HCT116 (cell line): ENCODE measurements at regions not wholly inside any gene's neighbourhood (a gene's known extent, or its start where the extent isn't known, plus 50 kb on each side); places are given as distances from the start of the nearest gene placed in this dataset.

Source experiments
- ATAC-seq: fragments of 200-7000 bp; cut with Tn5 transposase; 2 replicates; pipeline ENCODE4 v1.9.1; 2020; ENCODE audit warnings: mild to moderate bottlenecking, moderate library complexity
- BruUV-seq: library from RNA; stranded (reverse); fragments of 400-500 nt; replicated peaks from 2 replicates; lab custom pipeline; 2021; lab: Mats Ljungman, UMichigan
- CTCF ChIA-PET: fragments of 300-600 bp; sonication (Branson Sonifier 250); formaldehyde crosslinking; loops from one replicate; lab custom pipeline; 2021; ENCODE audit warnings: antibody characterized with exemption; lab: Charles Lee
- POLR2A ChIA-PET: fragments of 300-600, 350-600 bp; sonication (Branson Sonifier 250); formaldehyde crosslinking; loops from one replicate; lab custom pipeline; 2021; ENCODE audit warnings: antibody characterized with exemption; lab: Charles Lee
- RAD21 ChIA-PET, 2 experiments: fragments of 300-600 bp; sonication (Branson Sonifier 250); formaldehyde crosslinking; loops; one replicate each; lab custom pipeline; 2023; ENCODE audit warnings: low total read pairs in 2 of 2; ENCODE audit not compliant: uncharacterized antibody in 2 of 2, unreplicated experiment in 2 of 2, low non-redundant PET in 1 of 2; lab: Charles Lee
- DNase-seq: peaks from one replicate; pipeline ENCODE4 v3.0.0-alpha.2; 2010; ENCODE audit warnings: low read depth, low spot score
- H2AFZ ChIP-seq: fragments of 200-600 bp; shearing (Covaris generic), sonication (generic); 2 replicates; pipeline ENCODE4 v1.6.1; 2017; ENCODE audit warnings: low read depth, mixed run types, mixed read lengths, antibody characterized with exemption, low read length; ENCODE audit not compliant: poor library complexity, severe bottlenecking
- H3K27ac ChIP-seq: 2 replicates; pipeline ENCODE4 v1.5.1; 2012; ENCODE audit warnings: low read depth, low read length
- H3K27me3 ChIP-seq: fragments of 200-600 bp; sonication (generic); 2 replicates; pipeline ENCODE4 v1.6.1; 2016; ENCODE audit warnings: mixed run types, low read length, mixed read lengths; ENCODE audit not compliant: insufficient read depth
- H3K36me3 ChIP-seq, 2 experiments: fragments of 200-500 bp in 1 of 2; fragments of 200-600 bp in 1 of 2; sonication (Bioruptor generic) in 1 of 2; sonication (generic) in 1 of 2; 2 replicates each; pipeline versions ENCODE4 v1.5.1 to v1.6.1; 2014 to 2016; ENCODE audit warnings: low read length in 2 of 2, inconsistent platforms in 1 of 2, mixed read lengths in 1 of 2, mixed run types in 1 of 2; ENCODE audit not compliant: insufficient read depth in 2 of 2, control insufficient read depth in 1 of 2
- H3K4me1 ChIP-seq, 2 experiments: fragments of 200-600 bp in 1 of 2; sonication (generic) in 1 of 2; 2 replicates each; pipeline versions ENCODE4 v1.5.1 to v1.6.1; 2012 to 2017; ENCODE audit warnings: low read length in 2 of 2, inconsistent platforms in 1 of 2, mild to moderate bottlenecking in 1 of 2, mixed read lengths in 1 of 2, mixed run types in 1 of 2, moderate library complexity in 1 of 2; ENCODE audit not compliant: insufficient read depth in 2 of 2, control insufficient read depth in 1 of 2
- H3K4me2 ChIP-seq: fragments of 200-600 bp; sonication (generic); 2 replicates; pipeline ENCODE4 v1.6.1; 2017; ENCODE audit warnings: mixed run types, low read length, mixed read lengths
- H3K4me3 ChIP-seq, 2 experiments: fragments of 200-600 bp in 1 of 2; sonication (generic) in 1 of 2; replicated peaks in 1 of 2; 2 replicates each; pipeline ENCODE4 v1.5.1; 2011 to 2016; ENCODE audit warnings: low read length in 2 of 2, control low read depth in 1 of 2, low read depth in 1 of 2, mild to moderate bottlenecking in 1 of 2, mixed read lengths in 1 of 2, mixed run types in 1 of 2
- H3K79me2 ChIP-seq: fragments of 200-600 bp; sonication (generic); 2 replicates; pipeline ENCODE4 v1.6.1; 2017; ENCODE audit warnings: mild to moderate bottlenecking, mixed run types, low read length, moderate library complexity, mixed read lengths; ENCODE audit not compliant: insufficient read depth
- H3K9ac ChIP-seq: fragments of 200-600 bp; sonication (generic); 2 replicates; pipeline ENCODE4 v1.6.1; 2016; ENCODE audit warnings: low read length, mixed read lengths
- H3K9me2 ChIP-seq: fragments of 200-600 bp; sonication (generic), shearing (Covaris generic); 2 replicates; pipeline ENCODE4 v1.6.1; 2017; ENCODE audit warnings: mixed run types, mild to moderate bottlenecking, moderate library complexity; ENCODE audit not compliant: insufficient read depth
- H3K9me3 ChIP-seq, 2 experiments: fragments of 200-500 bp in 1 of 2; fragments of 200-600 bp in 1 of 2; sonication (Bioruptor generic) in 1 of 2; sonication (generic) in 1 of 2; 2 replicates each; pipeline ENCODE4 v1.6.1; 2014 to 2017; ENCODE audit warnings: low read length in 2 of 2, mixed read lengths in 2 of 2, inconsistent platforms in 1 of 2, low read depth in 1 of 2, mild to moderate bottlenecking in 1 of 2, mixed run types in 1 of 2, moderate library complexity in 1 of 2; ENCODE audit not compliant: control insufficient read depth in 1 of 2, insufficient read depth in 1 of 2
- H4K20me1 ChIP-seq: fragments of 200-600 bp; sonication (generic), shearing (Covaris generic); 2 replicates; pipeline ENCODE4 v1.6.1; 2017; ENCODE audit warnings: mixed run types, mild to moderate bottlenecking, moderate library complexity; ENCODE audit not compliant: insufficient read depth
- CBX3 ChIP-seq: IDR thresholded peaks from 2 replicates; pipeline ENCODE4 v1.6.1; 2012; ENCODE audit warnings: low read depth
- CEBPB ChIP-seq: IDR thresholded peaks from 2 replicates; pipeline ENCODE4 v1.6.1; 2012; ENCODE audit warnings: low read depth
- EGR1 ChIP-seq: IDR thresholded peaks from 2 replicates; pipeline ENCODE4 v1.6.1; 2012; ENCODE audit warnings: low read depth
- ELF1 ChIP-seq: IDR thresholded peaks from 2 replicates; pipeline ENCODE4 v1.6.1; 2012; ENCODE audit warnings: low read depth, borderline replicate concordance
- EZH2 ChIP-seq: fragments of 200-600 bp; sonication (generic); IDR thresholded peaks from 2 replicates; pipeline ENCODE4 v1.6.1; 2017; ENCODE audit warnings: antibody characterized with exemption, mixed run types
- EZH2phosphoT487 ChIP-seq: fragments of 200-600 bp; IDR thresholded peaks from 2 replicates; pipeline ENCODE4 v1.6.1; 2018; ENCODE audit warnings: antibody characterized with exemption, borderline replicate concordance
- FOSL1 ChIP-seq: IDR thresholded peaks from 2 replicates; pipeline ENCODE4 v1.6.1; 2012; ENCODE audit warnings: low read depth
- POLR2A ChIP-seq: IDR thresholded peaks from 2 replicates; pipeline ENCODE4 v1.7.0; 2011; ENCODE audit warnings: borderline replicate concordance; ENCODE audit not compliant: insufficient read depth, insufficient read length; ENCODE audit errors: extremely low read depth
- POLR2AphosphoS5 ChIP-seq: IDR thresholded peaks from 2 replicates; pipeline ENCODE4 v1.6.1; 2011; ENCODE audit warnings: mild to moderate bottlenecking, low read depth, low read length, moderate library complexity
- SIN3A ChIP-seq: IDR thresholded peaks from 2 replicates; pipeline ENCODE4 v1.6.1; 2012; ENCODE audit warnings: low read depth
- SP1 ChIP-seq: IDR thresholded peaks from 2 replicates; pipeline ENCODE4 v1.6.1; 2012; ENCODE audit warnings: low read depth
- SRF ChIP-seq: IDR thresholded peaks from 2 replicates; pipeline ENCODE4 v1.6.1; 2012; ENCODE audit warnings: low read depth
- YY1 ChIP-seq: IDR thresholded peaks from 2 replicates; pipeline ENCODE4 v1.6.1; 2011; ENCODE audit warnings: low read length, low read depth, moderate library complexity, mild to moderate bottlenecking; ENCODE audit not compliant: insufficient replicate concordance; ENCODE audit errors: extremely low read depth
- ZFX ChIP-seq: fragments of 450-650 bp; IDR thresholded peaks from 2 replicates; pipeline ENCODE4 v1.6.1; 2017
- ZNF274 ChIP-seq: fragments of 200-500 bp; sonication (Bioruptor generic); IDR thresholded peaks from 2 replicates; pipeline ENCODE4 v1.6.1; 2014; ENCODE audit warnings: mild to moderate bottlenecking, low read depth, low read length, inconsistent platforms
- intact Hi-C: fragments of 100-400 bp; cut with micrococcal nuclease; formaldehyde crosslinking; loops from 2 replicates; pipeline ENCODE4 v1.10.0; 2022
- TF ChIP-seq, protein P1 (sequence below): IDR thresholded peaks from 2 replicates; pipeline ENCODE4 v1.6.1; 2012
- TF ChIP-seq, protein P2 (sequence below), 3 experiments: fragments of 200-600 bp in 1 of 3; sonication (generic) in 1 of 3; IDR thresholded peaks in 2 of 3; conservative IDR thresholded peaks in 1 of 3; 2 replicates each; pipeline ENCODE4 v1.5.1; 2012 to 2017; ENCODE audit warnings: low read depth in 2 of 3, low read length in 2 of 3, antibody characterized with exemption in 1 of 3, borderline replicate concordance in 1 of 3, control low read depth in 1 of 3, mild to moderate bottlenecking in 1 of 3, mixed read lengths in 1 of 3, mixed run types in 1 of 3, moderate library complexity in 1 of 3; ENCODE audit not compliant: insufficient read depth in 1 of 3
- TF ChIP-seq, protein P3 (sequence below): IDR thresholded peaks from 2 replicates; pipeline ENCODE4 v1.6.1; 2012; ENCODE audit warnings: low read depth
- TF ChIP-seq, protein P4 (sequence below): IDR thresholded peaks from 2 replicates; pipeline ENCODE4 v1.6.1; 2012

DNA sequence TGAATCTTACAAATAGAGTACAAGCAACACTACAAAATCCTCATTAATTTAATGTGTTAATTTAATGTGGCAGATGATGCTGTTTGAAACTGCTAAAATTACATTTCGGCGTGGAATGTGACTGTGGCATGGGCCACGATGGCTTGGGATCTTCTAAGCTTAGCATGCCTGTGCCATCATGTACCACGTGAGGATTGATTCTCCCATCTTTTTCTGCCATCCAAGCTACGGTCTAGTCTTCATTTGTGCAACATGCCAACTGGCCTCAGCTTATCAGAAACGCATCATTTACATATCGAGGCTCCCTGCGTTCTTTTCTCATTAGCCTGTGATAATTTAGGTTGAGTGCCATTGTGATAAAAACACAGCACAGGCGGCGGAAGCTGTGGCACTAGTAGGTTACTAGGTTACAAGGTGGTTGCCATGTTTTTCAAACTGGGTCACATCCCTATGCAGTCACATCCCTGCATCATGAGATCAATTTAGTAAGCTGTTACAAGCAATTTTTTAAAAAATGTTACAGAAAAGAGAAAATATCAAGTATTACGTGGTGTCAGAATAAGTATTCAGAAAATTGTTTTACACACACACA is 189.9 kb upstream of the RBPJ start:
- TF ChIP-seq SRF (no peak), YY1 (no peak), EGR1 (no peak), EZH2phosphoT487 (no peak), CBX3 (no peak), ELF1 (no peak), SIN3A (no peak), CEBPB (no peak), POLR2A (no peak), SP1 (no peak), EZH2 (no peak), ZFX (no peak), ZNF274 (no peak), FOSL1 (no peak), POLR2AphosphoS5 (no peak)
- TF ChIP-seq, protein P1, sequence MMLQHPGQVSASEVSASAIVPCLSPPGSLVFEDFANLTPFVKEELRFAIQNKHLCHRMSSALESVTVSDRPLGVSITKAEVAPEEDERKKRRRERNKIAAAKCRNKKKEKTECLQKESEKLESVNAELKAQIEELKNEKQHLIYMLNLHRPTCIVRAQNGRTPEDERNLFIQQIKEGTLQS = no peak
- TF ChIP-seq, protein P2, sequence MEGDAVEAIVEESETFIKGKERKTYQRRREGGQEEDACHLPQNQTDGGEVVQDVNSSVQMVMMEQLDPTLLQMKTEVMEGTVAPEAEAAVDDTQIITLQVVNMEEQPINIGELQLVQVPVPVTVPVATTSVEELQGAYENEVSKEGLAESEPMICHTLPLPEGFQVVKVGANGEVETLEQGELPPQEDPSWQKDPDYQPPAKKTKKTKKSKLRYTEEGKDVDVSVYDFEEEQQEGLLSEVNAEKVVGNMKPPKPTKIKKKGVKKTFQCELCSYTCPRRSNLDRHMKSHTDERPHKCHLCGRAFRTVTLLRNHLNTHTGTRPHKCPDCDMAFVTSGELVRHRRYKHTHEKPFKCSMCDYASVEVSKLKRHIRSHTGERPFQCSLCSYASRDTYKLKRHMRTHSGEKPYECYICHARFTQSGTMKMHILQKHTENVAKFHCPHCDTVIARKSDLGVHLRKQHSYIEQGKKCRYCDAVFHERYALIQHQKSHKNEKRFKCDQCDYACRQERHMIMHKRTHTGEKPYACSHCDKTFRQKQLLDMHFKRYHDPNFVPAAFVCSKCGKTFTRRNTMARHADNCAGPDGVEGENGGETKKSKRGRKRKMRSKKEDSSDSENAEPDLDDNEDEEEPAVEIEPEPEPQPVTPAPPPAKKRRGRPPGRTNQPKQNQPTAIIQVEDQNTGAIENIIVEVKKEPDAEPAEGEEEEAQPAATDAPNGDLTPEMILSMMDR (IDR thresholded peaks at IDR 0.05 in 2 of 3, conservative IDR thresholded peaks at IDR 0.05 in 1 of 3; ENCODE audit: borderline replicate concordance in 1 of 3, insufficient read depth in 1 of 3, low read depth in 2 of 3, low read length in 2 of 3) = no peak
- TF ChIP-seq, protein P3, sequence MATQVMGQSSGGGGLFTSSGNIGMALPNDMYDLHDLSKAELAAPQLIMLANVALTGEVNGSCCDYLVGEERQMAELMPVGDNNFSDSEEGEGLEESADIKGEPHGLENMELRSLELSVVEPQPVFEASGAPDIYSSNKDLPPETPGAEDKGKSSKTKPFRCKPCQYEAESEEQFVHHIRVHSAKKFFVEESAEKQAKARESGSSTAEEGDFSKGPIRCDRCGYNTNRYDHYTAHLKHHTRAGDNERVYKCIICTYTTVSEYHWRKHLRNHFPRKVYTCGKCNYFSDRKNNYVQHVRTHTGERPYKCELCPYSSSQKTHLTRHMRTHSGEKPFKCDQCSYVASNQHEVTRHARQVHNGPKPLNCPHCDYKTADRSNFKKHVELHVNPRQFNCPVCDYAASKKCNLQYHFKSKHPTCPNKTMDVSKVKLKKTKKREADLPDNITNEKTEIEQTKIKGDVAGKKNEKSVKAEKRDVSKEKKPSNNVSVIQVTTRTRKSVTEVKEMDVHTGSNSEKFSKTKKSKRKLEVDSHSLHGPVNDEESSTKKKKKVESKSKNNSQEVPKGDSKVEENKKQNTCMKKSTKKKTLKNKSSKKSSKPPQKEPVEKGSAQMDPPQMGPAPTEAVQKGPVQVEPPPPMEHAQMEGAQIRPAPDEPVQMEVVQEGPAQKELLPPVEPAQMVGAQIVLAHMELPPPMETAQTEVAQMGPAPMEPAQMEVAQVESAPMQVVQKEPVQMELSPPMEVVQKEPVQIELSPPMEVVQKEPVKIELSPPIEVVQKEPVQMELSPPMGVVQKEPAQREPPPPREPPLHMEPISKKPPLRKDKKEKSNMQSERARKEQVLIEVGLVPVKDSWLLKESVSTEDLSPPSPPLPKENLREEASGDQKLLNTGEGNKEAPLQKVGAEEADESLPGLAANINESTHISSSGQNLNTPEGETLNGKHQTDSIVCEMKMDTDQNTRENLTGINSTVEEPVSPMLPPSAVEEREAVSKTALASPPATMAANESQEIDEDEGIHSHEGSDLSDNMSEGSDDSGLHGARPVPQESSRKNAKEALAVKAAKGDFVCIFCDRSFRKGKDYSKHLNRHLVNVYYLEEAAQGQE = no peak
- TF ChIP-seq, protein P4, sequence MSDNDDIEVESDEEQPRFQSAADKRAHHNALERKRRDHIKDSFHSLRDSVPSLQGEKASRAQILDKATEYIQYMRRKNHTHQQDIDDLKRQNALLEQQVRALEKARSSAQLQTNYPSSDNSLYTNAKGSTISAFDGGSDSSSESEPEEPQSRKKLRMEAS = no peak
- Histone ChIP-seq H3K4me1 (peaks cover 0 to 7% of the 10 kb centered on the region in 2 experiments; a peak in 1 of 4 replicates), H3K9me3 (no peaks in the 10 kb centered on the region), H3K9me2 (no peaks in the 10 kb centered on the region), H2AFZ (no peak overlapping the region), H3K79me2 (no peaks in the 10 kb centered on the region), H3K4me3 (no peak overlapping the region), H3K4me2 (no peak overlapping the region), H3K9ac (no peak overlapping the region), H3K27me3 (no peaks in the 10 kb centered on the region), H3K36me3 (no peaks in the 10 kb centered on the region), H4K20me1 (no peaks in the 10 kb centered on the region), H3K27ac (no peak overlapping the region)
- DNase-seq (no peak), ATAC-seq (no peak)
- BruUV-seq = no TSS peak
- CTCF ChIA-PET = no interaction called here
- RAD21 ChIA-PET = no interaction called here
- intact Hi-C loops = no loop called here
- POLR2A ChIA-PET = no interaction called here
